ENCODE measurements at regions not wholly inside any gene's neighbourhood (a gene's known extent, or its start where the extent isn't known, plus 50 kb on each side); places are given as distances from the start of the nearest gene placed in this dataset.

- no peaks in the 10 kb centered on the region for H3K36me3 ChIP-seq (ENCODE audit: insufficient read depth)
- no peak overlapping the region for H3K4me2 ChIP-seq
- Mint-ChIP-seq H3K27me3 (ENCODE audit: insufficient read depth, low read depth, poor library complexity) (peaks cover 4% of the 10 kb centered on the region), H3K36me3 (ENCODE audit: low read depth) (no peaks in the 10 kb centered on the region), H3K4me3 (no peak overlapping the region), H3K9me3 (no peaks in the 10 kb centered on the region), H3K27ac (no peak overlapping the region), H3K4me1 (peaks cover 6% of the 10 kb centered on the region; the same call in 1 of the 3 replicates)
- no peak overlapping the region for H2AFZ ChIP-seq
- no peaks in the 10 kb centered on the region for H3K9me2 ChIP-seq (ENCODE audit: insufficient read depth)
- H3K4me1 ChIP-seq (ENCODE audit: insufficient read depth): no peaks in the 10 kb centered on the region
- no peak overlapping the region for H3K27ac ChIP-seq (ENCODE audit: low read depth)
- no peak for TF ChIP-seq EZH2phosphoT487 (IDR thresholded peaks at IDR 0.05; ENCODE audit: unreplicated experiment)
- no peak for TF ChIP-seq ZNF462 (CRISPR knock-in tag; IDR thresholded peaks at IDR 0.05)
- TF ChIP-seq POLR2AphosphoS5 (IDR thresholded peaks at IDR 0.05; ENCODE audit: low read depth): no peak
- TF ChIP-seq ZNF331 (CRISPR knock-in tag; IDR thresholded peaks at IDR 0.05; ENCODE audit: low read depth): no peak
- no peak for TF ChIP-seq NANOG (IDR thresholded peaks at IDR 0.05; ENCODE audit: borderline replicate concordance)
- no peak for TF ChIP-seq STAT1 (IDR thresholded peaks at IDR 0.05; ENCODE audit: unreplicated experiment)
- TF ChIP-seq CTCF (conservative IDR thresholded peaks at IDR 0.05; ENCODE audit: low read depth in 2 of 2): no peak
- TF ChIP-seq EZH2 (IDR thresholded peaks at IDR 0.05; ENCODE audit: low read depth, unreplicated experiment): no peak
- TF ChIP-seq REST (IDR thresholded peaks at IDR 0.05; ENCODE audit: unreplicated experiment): no peak
- H4K20me1 ChIP-seq (replicated peaks; ENCODE audit: insufficient read depth): no peaks in the 10 kb centered on the region
- no peaks in the 10 kb centered on the region for H3K79me2 ChIP-seq (replicated peaks; ENCODE audit: insufficient read depth)
- H3K4me3 ChIP-seq: no peak overlapping the region
- no peak for DNase-seq (ENCODE audit: low spot score)
- no peaks in the 10 kb centered on the region for H3F3A ChIP-seq (replicated peaks; ENCODE audit: low read depth)
- no peaks in the 10 kb centered on the region for H3K27me3 ChIP-seq (ENCODE audit: insufficient read depth)
- no peak for ATAC-seq
Measured at GRCh38 chr3:146746190-146746589, 141.0 kb upstream of the PLSCR5 start.
